ENCODE measurements at regions not wholly inside any gene's neighbourhood (a gene's known extent, or its start where the extent isn't known, plus 50 kb on each side); places are given as distances from the start of the nearest gene placed in this dataset.

DNA sequence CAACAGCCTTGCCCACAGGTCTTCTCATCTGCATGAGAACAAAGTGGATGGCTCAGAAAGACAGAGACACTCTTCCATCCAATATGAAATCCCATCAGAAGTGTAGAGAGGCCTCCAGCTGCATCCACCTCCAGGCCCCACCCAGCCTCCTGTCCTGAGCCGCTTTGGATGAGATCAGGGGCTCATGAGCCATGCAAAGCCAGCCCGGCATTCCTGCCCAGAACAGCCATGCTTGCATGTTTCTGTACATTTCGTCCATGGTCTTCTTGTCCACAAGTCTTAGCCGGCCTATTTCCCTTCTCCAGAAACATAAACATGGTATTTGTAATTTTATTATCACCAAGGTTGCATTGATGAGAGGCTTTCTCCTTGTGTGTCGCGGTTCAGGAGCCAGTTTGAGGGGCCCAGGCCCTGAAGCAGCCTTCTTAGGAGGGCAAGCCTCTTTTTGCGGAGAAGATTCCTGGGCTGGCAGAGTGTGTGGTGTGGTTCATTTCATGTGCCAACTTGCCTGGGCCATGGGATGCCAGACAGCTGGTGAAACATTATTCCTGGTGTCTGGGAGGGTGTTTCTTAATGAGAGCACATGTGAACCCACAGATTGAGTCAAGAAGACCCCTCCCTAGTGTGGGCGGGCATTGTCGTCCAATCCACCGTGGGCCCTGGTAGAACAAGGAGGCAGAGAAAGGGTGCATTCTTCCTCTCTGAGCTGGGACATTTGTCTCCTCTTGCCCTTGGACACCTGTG, 928.9 kb downstream of the TBC1D22A start:
- no peaks in the 10 kb centered on the region for H3K36me3 ChIP-seq
- no peaks in the 10 kb centered on the region for H3K27me3 ChIP-seq (replicated peaks in 1 of 7)
- peaks cover 0 to 4% (median 0%) of the 10 kb centered on the region in 8 donors for H3K9me3 ChIP-seq
- intact Hi-C loops (cut with DNase I; ENCODE audit: low total_unique reads), result no loop called here
- no peak overlapping the region for H3K4me3 ChIP-seq
- H3K27ac ChIP-seq, result no peak overlapping the region
- DNase-seq, result no peak
- 83 to 97% (median 92%) methylated on average over 10 of the region's 10 CpGs for WGBS, 5 donors
- H3K4me1 ChIP-seq, result no peaks in the 10 kb centered on the region
- TF ChIP-seq POLR2AphosphoS5 (IDR thresholded peaks at IDR 0.05), result no peak
- TF ChIP-seq POLR2A (IDR thresholded peaks at IDR 0.05), result no peak
- TF ChIP-seq, protein P1, sequence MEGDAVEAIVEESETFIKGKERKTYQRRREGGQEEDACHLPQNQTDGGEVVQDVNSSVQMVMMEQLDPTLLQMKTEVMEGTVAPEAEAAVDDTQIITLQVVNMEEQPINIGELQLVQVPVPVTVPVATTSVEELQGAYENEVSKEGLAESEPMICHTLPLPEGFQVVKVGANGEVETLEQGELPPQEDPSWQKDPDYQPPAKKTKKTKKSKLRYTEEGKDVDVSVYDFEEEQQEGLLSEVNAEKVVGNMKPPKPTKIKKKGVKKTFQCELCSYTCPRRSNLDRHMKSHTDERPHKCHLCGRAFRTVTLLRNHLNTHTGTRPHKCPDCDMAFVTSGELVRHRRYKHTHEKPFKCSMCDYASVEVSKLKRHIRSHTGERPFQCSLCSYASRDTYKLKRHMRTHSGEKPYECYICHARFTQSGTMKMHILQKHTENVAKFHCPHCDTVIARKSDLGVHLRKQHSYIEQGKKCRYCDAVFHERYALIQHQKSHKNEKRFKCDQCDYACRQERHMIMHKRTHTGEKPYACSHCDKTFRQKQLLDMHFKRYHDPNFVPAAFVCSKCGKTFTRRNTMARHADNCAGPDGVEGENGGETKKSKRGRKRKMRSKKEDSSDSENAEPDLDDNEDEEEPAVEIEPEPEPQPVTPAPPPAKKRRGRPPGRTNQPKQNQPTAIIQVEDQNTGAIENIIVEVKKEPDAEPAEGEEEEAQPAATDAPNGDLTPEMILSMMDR (IDR thresholded peaks at IDR 0.05 in 8 of 11, conservative IDR thresholded peaks at IDR 0.05 in 3 of 11), result no peak

- WGBS, 5 donors, result 74 to 93% (median 85%) methylated on average over 4 of the region's 4 CpGs
- H3K27ac ChIP-seq, result no peak overlapping the region
These were observed 928.1 kb downstream of the TBC1D22A start for GRCh38 chr22:47690586-47690985.

DNA sequence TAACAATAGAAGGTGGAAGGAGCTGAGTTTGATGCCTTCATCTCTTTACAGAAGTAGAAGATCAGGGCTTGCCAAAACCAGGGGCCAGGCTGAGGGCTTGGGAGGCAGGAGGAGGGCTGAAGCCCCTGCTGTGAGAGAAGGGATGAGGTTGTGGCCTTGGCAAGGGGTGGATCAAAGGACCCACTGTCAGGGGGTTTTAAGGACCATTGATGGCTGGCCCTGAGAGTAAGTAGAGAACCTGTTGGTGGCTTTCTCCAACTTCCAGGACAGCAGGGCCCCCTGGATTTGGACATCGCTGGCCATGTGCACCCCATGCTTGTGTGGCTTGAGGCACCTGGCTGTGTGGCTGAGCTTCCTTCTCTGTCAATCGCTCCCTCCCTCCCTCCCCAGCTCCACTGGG, 927.7 kb downstream of the TBC1D22A start:
- no peak for TF ChIP-seq POLR2AphosphoS5 (IDR thresholded peaks at IDR 0.05)
- TF ChIP-seq, protein P1 (IDR thresholded peaks at IDR 0.05 in 8 of 11, conservative IDR thresholded peaks at IDR 0.05 in 3 of 11), result no peak
- TF ChIP-seq POLR2A (IDR thresholded peaks at IDR 0.05), result no peak
- no peak for DNase-seq
- no peaks in the 10 kb centered on the region for H3K4me1 ChIP-seq
- H3K9me3 ChIP-seq, result peaks cover 0 to 15% (median 0%) of the 10 kb centered on the region in 8 donors
- peaks cover 0 to under 1% (median 0%) of the 10 kb centered on the region in 7 donors for H3K27me3 ChIP-seq (replicated peaks in 1 of 7)
- no peak overlapping the region for H3K27ac ChIP-seq
- 57 to 88% (median 81%) methylated on average over 1 to 2 of the region's 2 CpGs for WGBS, 5 donors
- no peak overlapping the region for H3K4me3 ChIP-seq
- no peaks in the 10 kb centered on the region for H3K36me3 ChIP-seq
- intact Hi-C loops (cut with DNase I; ENCODE audit: low total_unique reads), result no loop called here

More at GRCh38 chr22:47690586-47690985, 928.1 kb downstream of the TBC1D22A start:
- H3K4me1 ChIP-seq, result no peaks in the 10 kb centered on the region
- no peaks in the 10 kb centered on the region for H3K27me3 ChIP-seq (replicated peaks in 1 of 7)
- H3K4me3 ChIP-seq, result no peak overlapping the region
- TF ChIP-seq POLR2A (IDR thresholded peaks at IDR 0.05), result no peak
- intact Hi-C loops (cut with DNase I; ENCODE audit: low total_unique reads), result no loop called here
- no peaks in the 10 kb centered on the region for H3K36me3 ChIP-seq
- DNase-seq, result no peak
- peaks cover 0 to 11% (median 0%) of the 10 kb centered on the region in 8 donors for H3K9me3 ChIP-seq

DNA sequence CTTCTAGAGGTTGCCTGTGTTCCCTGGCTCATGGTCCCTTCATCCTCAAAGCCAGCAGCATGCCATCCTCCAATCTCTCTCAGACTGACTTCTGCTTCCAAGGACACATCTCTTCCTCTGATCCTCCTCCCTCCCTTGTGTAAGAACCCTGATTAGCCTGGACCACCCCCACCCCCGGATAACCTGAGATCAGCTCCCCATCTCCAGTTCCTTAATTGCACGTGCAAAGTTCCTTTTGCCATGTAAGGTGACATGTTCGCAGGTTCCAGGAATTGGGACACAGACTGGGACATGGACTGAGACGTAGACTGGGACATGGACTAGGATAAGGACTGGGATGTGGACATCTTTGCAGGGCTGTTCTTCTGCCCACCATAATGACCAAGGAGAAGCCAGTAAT, 925.3 kb downstream of the TBC1D22A start:
- TF ChIP-seq, protein P1 (IDR thresholded peaks at IDR 0.05 in 8 of 11, conservative IDR thresholded peaks at IDR 0.05 in 3 of 11), result no peak
- no peak for TF ChIP-seq POLR2A (IDR thresholded peaks at IDR 0.05)
- no peak for TF ChIP-seq POLR2AphosphoS5 (IDR thresholded peaks at IDR 0.05)
- Histone ChIP-seq H3K27ac (no peak overlapping the region), H3K9me3 (peaks cover 0 to 39% (median 18%) of the 10 kb centered on the region in 8 donors), H3K27me3 (replicated peaks in 1 of 7) (peaks cover 0 to 12% (median 0%) of the 10 kb centered on the region in 7 donors), H3K36me3 (no peaks in the 10 kb centered on the region), H3K4me3 (no peak overlapping the region), H3K4me1 (no peaks in the 10 kb centered on the region)
- WGBS, 5 donors, result 85 to 90% (median 87%) methylated on average over 4 of the region's 4 CpGs
- intact Hi-C loops (cut with DNase I; ENCODE audit: low total_unique reads), result no loop called here
- no peak for DNase-seq

Data from spleen (tissue), 11 donors.